GM21737 (cell line): ENCODE measurements at regions not wholly inside any gene's neighbourhood (a gene's known extent, or its start where the extent isn't known, plus 50 kb on each side); places are given as distances from the start of the nearest gene placed in this dataset.
"Not testable (repeated sequence)": the region's sequence is repeated elsewhere in the genome, so short reads cannot be mapped to it uniquely, and the experiment has no call there.

Experiments
- ATAC-seq: cut with Tn5 transposase; IDR thresholded peaks from one replicate; pipeline ENCODE4 v1.9.1; 2021; ENCODE audit warnings: mild to moderate bottlenecking, moderate library complexity; ENCODE audit not compliant: unreplicated experiment

GRCh38 chr5:143594902-143595818 lies 191.7 kb upstream of the NR3C1 start:
- no peak for ATAC-seq

- ATAC-seq, result peak; percentile 40
Observed at GRCh38 chr5:143593723-143594122, 190.2 kb upstream of the NR3C1 start.

- ATAC-seq, result peak; percentile 67
Observed at GRCh38 chr5:143592648-143593047, 189.2 kb upstream of the NR3C1 start.

- no peak for ATAC-seq
Observed at GRCh38 chr5:143588933-143589662, 185.6 kb upstream of the NR3C1 start.

GRCh38 chr5:143588121-143588520 lies 184.6 kb upstream of the NR3C1 start:
- ATAC-seq, result not testable (repeated sequence)

- no peak for ATAC-seq
Observed at GRCh38 chr5:143586781-143587362, 183.4 kb upstream of the NR3C1 start.

GRCh38 chr5:143585970-143586369 lies 182.5 kb upstream of the NR3C1 start:
- no peak for ATAC-seq

- ATAC-seq, result no peak
Observed at GRCh38 chr5:143583409-143583808, 179.9 kb upstream of the NR3C1 start.

GRCh38 chr5:143582869-143583268 lies 179.4 kb upstream of the NR3C1 start:
- ATAC-seq, result no peak

GRCh38 chr5:143582176-143582575 lies 178.7 kb upstream of the NR3C1 start:
- no peak for ATAC-seq

- ATAC-seq, result no peak
Observed at GRCh38 chr5:143581649-143582048, 178.2 kb upstream of the NR3C1 start.

GRCh38 chr5:143581147-143581546 lies 177.7 kb upstream of the NR3C1 start:
- no peak for ATAC-seq

- no peak for ATAC-seq
Observed at GRCh38 chr5:143576711-143577484, 173.4 kb upstream of the NR3C1 start.

- no peak for ATAC-seq
Observed at GRCh38 chr5:143575286-143575685, 171.8 kb upstream of the NR3C1 start.

- no peak for ATAC-seq
Observed at GRCh38 chr5:143574236-143574635, 170.8 kb upstream of the NR3C1 start.

- no peak for ATAC-seq
Observed at GRCh38 chr5:143573568-143574170, 170.2 kb upstream of the NR3C1 start.

GRCh38 chr5:143572671-143573070 lies 169.2 kb upstream of the NR3C1 start:
- no peak for ATAC-seq

GRCh38 chr5:143571642-143572624 lies 168.4 kb upstream of the NR3C1 start:
- no peak for ATAC-seq

- ATAC-seq, result no peak
Observed at GRCh38 chr5:143570989-143571388, 167.5 kb upstream of the NR3C1 start.
